SIG-M5 treated with dmso at 0.1 percent for 504 hours (cell line): ENCODE measurements at regions not wholly inside any gene's neighbourhood (a gene's known extent, or its start where the extent isn't known, plus 50 kb on each side); places are given as distances from the start of the nearest gene placed in this dataset.
"Not testable (repeated sequence)": the region's sequence is repeated elsewhere in the genome, so short reads cannot be mapped to it uniquely, and the experiment has no call there.

Source experiments
- DNase-seq: peaks from one replicate; lab custom pipeline; 2025; ENCODE audit not compliant: unreplicated experiment; lab: John Stamatoyannopoulos, UW

GRCh38 chr16:54985156-54985555, 54.5 kb downstream of the IRX5 start:
- DNase-seq: no peak

- DNase-seq: no peak
These were observed 55.0 kb downstream of the IRX5 start for GRCh38 chr16:54985668-54986067.

GRCh38 chr16:54986409-54986808, 55.7 kb downstream of the IRX5 start:
- no peak for DNase-seq

GRCh38 chr16:54987081-54987480, 56.4 kb downstream of the IRX5 start:
- no peak for DNase-seq

GRCh38 chr16:54991525-54991924, 60.9 kb downstream of the IRX5 start:
- DNase-seq: no peak

DNA sequence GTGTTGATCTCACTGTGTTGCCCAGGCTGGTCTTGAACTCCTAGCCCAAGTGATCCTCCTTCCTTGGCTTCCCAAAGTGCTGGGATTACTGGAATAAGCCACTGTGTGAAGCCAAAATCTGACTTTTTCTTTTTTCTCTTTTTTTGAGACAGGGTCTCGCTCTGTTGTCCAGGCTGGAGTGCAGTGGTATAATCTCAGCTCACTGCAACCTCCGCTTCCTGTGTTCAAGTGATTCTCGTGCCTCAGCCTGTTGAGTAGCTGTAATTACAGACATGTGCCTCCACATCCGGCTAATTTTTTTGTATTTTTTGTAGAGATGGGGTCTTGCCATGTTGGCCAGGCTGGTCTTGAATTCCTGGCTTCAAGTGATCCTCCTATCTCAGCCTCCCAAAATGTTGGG, 61.3 kb downstream of the IRX5 start:
- not testable (repeated sequence) for DNase-seq

DNA sequence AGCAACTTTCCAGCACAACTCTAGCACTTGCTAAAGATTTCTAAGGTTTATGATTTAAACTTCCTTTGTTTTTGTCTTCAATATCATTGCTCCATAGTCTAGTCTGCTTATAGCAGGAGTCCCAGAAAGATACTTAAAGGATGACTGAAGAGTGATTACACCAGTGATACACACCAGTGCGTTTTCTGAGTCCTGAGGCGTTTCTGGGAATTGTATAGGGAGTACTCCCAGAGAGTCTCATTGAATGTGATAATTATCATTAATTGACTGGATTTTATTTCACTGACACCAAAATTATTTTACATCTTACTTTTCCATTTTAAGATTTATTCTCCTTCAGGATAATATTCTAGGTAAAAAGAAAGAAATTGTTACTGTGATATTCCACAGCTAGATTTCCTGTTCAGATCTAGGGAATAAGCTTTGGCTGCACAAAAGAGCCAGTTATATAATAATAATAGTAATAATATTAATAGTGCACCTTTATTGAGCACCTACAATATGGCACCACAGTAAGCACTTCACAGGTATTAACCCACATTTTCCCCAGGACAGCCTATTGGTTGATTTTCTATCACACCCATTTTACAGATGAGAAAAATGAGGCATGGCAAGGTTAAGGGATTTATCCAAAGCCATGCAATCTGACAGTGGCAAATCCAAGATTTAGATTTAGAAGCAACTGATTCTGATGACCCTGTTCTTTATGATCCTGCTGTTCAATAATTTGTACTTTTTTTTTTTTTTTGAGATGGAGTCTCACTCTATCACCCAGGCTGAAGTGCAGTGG, 62.6 kb downstream of the IRX5 start:
- DNase-seq: no peak

DNA sequence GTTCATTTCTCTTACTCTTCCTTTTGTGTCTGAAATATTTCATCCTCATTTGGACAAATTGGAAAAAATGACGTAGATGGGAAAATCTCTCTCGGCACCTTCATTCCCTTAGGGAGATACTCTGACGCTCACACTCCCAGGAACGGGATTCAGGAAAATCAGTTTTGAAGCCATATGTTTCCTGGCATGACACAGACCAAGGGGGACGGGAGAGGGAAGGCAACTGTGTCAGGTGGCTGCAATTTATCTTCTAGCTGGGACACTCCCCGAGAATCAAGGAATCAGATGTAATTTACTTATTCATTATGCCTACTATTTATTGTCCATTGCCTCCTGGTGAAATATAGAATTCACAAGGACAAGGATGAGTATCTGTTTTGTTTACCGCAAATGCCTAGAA, 65.5 kb downstream of the IRX5 start:
- DNase-seq: no peak

DNA sequence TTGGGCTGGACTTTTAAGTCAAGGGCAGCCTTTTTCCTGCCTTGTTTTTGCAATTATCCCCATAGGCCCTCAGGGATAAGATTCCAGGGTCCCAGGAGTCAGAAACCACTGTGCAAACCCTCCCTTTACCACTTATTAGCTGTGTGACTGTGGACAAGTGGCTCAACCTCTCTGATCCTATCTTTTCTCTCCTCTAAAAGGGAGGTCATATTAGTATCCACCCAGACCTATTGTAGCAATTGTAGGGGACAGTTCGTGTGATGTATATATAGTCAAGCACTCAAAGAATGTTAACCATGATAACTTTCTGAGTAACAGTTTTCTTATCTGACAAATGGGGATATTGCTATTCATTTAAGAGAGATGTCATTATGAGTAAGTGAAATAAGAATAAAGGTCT, 68.2 kb downstream of the IRX5 start:
- DNase-seq: no peak

GRCh38 chr16:54999481-54999880, 68.8 kb downstream of the IRX5 start:
- no peak for DNase-seq

GRCh38 chr16:55000595-55000994, 69.9 kb downstream of the IRX5 start:
- no peak for DNase-seq

DNA sequence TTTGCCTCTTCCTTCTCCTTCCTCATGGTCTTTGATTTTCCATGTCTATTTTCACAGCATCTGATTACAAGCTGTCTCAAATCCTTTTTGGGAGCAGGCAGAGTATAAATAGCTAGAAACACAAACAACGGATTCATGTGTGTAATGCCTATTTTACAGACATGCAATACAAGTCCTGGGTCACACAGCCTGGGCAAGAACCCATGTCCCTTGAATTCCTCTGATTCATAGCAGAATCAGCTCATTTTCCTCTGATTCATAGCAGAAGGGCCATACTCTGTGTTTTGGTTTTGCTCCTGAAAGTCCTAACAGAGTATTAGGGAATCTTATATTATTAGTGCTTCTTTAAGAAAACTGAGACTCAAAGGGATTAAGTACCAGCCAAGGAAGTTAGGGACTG, 71.3 kb downstream of the IRX5 start:
- no peak for DNase-seq

- no peak for DNase-seq
These were observed 71.8 kb downstream of the IRX5 start for GRCh38 chr16:55002419-55002818.

DNA sequence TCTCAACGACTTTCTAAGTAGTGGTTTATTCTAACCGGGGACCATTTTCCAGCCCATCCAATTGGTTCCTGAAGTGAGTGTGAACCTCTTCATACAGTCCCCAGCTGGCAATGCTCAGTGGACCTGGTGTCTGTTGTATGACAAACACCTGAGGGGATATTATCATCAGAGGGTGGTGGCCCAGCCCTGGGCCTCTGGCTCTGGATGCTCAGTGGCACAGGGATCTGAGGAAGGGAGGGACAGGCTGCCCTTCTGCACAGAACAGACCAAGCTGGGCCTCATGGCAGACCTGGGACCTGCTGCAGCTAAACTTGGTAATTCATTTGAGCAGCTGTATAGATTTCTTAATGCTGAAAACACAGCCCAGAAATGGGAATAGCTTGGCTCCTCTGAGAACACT, 72.6 kb downstream of the IRX5 start:
- no peak for DNase-seq

GRCh38 chr16:55003916-55004315, 73.3 kb downstream of the IRX5 start:
- DNase-seq: no peak

GRCh38 chr16:55007504-55007903, 76.8 kb downstream of the IRX5 start:
- DNase-seq: no peak

DNA sequence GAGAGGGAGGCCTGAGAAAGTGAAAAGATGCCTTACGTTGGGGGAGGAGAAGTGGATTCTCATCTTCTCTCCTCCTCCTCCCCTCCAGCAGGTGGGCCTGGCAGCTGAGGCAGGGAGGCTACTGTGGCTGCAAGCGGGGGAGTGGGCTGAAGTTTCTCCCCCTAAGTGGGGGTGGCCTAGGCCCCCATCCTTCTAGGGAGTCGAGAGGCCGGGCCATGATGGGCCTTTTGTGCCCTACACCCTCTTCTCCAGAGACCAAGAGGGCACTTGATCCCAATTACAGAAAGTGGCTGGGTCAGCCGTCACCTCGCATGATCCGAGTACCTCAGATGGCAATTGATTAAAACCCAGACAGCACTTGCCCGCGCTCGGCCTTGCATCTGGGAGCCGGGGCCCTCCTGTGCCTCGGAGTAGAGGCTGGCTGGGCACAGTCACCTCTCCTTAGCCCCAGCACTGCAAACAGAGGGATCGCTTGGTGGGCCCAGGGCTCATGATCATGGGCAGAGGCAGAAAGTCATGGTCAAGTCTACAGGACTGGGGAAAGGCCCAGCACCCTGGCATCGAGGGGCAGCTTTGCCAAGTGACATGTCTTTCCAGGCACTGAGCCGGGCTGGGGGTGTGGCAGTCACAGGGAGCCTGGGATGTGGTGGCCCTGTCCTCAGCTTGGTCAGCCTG, 78.3 kb downstream of the IRX5 start:
- DNase-seq: no peak

DNA sequence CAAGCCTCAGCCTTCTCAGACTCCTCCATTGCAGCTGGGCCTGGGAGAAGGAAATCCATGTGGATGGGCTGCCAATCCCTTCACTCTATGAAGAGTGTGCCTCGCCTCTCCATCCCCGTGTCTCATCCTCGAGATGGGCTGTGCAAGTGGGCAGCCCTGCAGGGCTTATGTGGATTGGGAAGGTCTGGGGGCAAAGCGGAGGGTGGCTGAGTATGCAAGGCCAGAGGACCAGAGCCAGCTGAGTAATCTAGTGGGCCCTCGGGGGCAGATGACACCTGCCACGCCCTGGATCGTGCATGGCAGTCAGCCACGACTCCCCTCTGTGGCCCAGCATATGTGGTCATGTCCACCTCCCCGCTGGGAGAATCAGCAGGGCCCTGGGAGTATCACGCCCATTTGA, 78.9 kb downstream of the IRX5 start:
- DNase-seq: no peak

GRCh38 chr16:55010492-55011160, 80.0 kb downstream of the IRX5 start:
- no peak for DNase-seq

DNA sequence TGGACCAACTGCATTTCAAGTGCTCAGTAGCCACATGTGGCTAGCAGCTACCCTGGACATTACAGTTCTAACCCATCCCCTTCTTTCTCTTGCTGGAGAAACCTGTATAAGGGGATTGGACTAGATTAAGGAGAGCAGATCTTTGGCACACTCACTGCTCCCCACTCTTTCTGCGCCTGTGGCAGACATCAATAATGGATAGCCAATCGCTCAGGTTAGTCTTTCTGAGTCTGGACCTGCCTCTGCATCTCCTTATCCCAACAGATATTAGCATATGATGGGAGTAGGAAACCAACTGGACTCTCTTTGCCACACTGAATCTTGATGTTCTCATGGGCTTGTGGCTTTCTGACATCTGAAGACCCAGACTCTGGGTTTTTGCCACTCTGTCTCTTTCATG, 81.7 kb downstream of the IRX5 start:
- DNase-seq: no peak

DNA sequence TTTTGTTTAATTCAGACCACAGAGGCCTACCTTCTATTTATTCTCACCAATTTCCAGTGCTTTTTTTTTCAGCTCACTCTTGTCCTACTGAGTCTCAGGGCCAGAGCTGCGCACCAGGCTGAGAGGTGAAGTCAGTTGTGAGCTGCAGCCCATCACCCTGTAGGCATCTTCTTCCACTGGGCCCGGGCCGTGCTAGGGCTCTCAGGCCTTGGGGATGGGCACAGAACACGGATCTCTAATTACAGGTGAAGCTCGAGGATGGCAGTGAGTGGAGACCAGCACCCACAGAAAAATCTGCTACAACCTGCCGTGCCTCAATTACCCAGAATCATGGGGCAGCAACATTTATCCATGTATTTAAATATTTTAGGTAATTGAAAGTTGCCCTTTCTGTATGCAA, 82.1 kb downstream of the IRX5 start:
- DNase-seq: no peak

DNA sequence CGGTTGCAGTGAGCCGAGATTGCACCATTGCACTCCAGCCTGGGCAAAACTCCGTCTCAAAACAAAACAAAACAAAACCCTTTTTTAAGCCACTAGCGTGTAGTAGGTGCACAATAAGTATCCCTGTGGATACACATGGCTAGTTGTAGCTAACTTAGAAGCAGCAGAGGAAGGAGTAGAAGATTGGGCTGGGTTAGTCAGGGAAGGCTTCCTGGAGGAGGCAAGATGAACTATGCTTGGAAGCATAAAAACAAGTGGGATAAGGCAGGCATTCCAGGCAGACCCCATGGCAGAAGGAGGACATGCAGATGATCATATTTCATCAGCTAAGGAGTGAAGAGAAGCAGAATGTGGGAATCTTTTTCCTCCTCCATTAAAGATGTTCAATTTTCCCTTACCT, 83.4 kb downstream of the IRX5 start:
- no peak for DNase-seq
